GM21367 (cell line): ENCODE measurements at regions not wholly inside any gene's neighbourhood (a gene's known extent, or its start where the extent isn't known, plus 50 kb on each side); places are given as distances from the start of the nearest gene placed in this dataset.
"Not testable (repeated sequence)": the region's sequence is repeated elsewhere in the genome, so short reads cannot be mapped to it uniquely, and the experiment has no call there.

Experiments used
- ATAC-seq: cut with Tn5 transposase; IDR thresholded peaks from one replicate; pipeline ENCODE4 v1.9.1; 2021; ENCODE audit not compliant: unreplicated experiment

DNA sequence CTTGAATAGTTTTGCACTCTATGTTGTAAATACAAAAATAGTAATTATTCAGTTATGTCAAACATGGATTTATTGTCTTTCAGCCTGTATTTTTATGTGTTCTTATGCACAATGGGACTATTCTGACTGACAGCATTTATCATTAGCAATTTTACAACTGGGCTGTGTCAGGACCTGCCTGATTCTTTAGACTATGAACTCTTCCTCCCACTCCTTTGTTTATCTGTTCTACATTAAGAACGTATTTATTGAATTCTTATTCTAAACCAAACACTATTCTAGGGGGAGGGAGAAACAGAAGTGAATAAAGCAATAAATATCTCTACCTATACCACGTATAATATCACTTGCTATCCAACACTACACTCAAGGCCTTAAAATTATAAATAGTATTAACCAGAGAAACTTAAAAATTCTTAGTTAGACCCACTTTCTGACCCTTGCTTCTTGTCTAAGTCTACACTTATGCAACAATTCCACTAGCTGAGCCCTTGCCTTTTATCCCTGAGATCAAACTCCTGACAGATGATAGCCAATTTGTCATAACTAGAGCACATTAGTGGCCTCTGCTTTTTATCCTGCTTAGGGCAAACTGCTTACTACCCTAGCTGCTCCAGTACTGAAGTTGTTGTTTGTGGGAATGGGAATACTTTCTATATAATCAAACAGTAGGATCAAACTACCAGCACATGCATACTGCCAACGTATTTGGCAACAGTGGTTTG, 494.3 kb downstream of the BRINP3 start:
- no peak for ATAC-seq

GRCh38 chr1:189986516-189986915, 491.1 kb downstream of the BRINP3 start:
- no peak for ATAC-seq

GRCh38 chr1:189987509-189987908, 490.2 kb downstream of the BRINP3 start:
- ATAC-seq = no peak

GRCh38 chr1:189992856-189993255, 484.8 kb downstream of the BRINP3 start:
- no peak for ATAC-seq

DNA sequence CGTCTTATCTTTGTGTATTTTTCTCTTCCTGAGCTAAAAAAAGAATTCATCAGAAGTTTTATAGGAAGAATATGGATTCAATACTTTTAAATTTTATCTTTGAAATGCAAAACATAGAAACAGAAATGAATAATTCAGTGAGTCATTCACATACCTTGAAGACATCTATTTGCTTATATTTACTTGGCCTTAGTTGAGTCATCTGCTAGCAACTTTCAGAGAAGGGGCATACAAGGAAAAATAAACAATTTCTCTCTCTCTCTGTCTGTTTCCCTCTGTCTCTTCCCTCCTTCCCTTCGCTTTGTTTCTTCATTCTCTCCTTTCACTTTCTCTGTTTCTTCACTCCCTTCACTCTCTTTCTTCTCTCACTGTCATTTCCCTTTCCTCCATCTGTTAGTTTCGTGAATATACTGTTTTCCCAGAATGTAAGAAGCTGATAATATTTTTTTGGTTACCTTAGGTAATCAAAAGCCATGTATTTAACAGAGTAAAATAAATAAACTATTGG, 477.2 kb downstream of the BRINP3 start:
- no peak for ATAC-seq

DNA sequence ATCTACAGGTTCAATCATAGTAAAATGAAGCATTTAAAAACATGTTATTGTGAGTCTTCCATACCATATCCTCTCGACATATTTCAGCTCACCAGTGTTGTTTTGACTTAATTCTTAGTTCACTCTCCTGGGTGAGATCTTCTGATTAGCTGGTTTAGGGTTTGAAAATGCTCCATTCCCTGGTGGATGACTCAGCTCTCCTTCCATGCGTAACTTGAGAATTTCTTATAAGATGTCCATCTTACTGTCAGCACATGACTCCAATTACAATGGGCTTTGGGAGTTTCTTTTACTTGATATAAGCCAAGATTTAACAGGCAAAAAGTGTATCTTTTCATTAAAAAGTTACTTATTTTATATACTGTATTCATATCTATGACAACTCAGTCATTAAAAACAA, 476.5 kb downstream of the BRINP3 start:
- ATAC-seq = no peak

GRCh38 chr1:190003376-190003775, 474.3 kb downstream of the BRINP3 start:
- ATAC-seq = no peak

DNA sequence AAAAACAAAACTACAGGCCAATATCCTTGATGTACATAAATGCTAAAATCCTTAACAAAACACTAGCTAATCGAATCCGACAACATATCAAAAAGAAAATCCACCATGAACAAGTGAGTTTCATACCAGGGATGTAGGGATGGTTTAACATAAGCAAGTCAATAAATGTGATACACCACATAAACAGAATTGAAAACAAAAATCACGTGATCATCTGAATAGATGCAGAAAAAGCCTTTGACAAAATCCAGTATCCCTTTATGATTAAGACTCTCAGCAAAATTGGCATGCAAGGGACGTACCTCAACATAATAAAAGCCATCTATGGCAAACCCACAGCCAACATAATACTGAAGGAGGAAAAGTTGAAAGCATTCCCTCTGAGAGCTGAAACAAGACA, 466.1 kb downstream of the BRINP3 start:
- no peak for ATAC-seq

DNA sequence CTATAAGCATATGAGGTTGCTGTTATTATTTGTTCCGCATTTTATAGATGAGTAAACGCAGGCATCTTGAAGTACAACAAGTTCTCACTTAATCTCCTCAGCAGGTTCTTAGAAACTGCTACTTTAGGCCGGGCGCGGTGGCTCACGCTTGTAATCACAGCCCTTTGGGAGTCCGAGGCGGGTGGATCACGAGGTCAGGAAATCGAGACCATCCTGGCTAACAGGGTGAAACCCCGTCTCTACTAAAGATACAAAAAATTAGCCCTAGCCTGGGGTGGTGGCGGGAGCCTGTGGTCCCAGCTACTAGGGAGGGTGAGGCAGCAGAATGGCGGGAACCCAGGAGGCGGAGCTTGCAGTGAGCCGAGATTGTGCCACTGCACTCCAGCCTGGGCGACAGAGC, 458.5 kb downstream of the BRINP3 start:
- ATAC-seq = not testable (repeated sequence)

DNA sequence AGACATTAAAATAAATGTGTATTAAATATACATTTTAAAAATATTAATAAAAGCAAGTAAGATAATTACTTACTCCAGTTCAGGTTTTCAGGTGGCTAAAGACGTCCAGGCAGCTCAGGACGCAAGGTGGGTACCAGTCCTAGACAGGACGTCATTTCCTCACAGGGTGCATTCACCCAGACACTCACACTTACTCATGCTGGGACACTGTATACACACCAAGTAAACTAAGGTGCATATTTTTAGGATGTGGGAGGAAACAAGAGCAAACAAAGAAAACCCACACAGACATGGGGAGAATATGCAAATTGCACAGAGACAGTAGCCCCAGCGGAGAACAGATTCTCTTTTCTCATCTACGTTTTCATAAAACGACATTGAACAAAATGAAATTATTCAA, 457.9 kb downstream of the BRINP3 start:
- no peak for ATAC-seq

GRCh38 chr1:190022709-190023108, 455.0 kb downstream of the BRINP3 start:
- ATAC-seq = no peak

DNA sequence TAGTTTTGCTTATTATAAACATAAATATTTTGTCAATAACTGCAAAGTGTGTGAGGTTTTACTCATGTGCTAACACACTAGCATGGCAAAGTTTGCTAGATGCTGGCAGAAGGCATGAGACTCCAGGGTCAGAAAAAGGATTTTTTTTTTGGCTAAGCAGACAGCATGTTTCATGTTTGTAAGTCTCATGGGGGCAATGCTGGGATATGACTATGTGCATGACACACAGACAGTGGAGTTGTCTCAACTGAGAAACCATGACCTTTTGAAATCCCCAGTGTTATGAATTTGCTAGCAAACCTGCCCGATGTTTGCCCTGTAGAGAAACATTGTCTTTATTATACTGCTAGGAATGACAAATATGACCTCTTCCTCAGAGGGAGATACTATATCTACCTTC, 448.2 kb downstream of the BRINP3 start:
- no peak for ATAC-seq

DNA sequence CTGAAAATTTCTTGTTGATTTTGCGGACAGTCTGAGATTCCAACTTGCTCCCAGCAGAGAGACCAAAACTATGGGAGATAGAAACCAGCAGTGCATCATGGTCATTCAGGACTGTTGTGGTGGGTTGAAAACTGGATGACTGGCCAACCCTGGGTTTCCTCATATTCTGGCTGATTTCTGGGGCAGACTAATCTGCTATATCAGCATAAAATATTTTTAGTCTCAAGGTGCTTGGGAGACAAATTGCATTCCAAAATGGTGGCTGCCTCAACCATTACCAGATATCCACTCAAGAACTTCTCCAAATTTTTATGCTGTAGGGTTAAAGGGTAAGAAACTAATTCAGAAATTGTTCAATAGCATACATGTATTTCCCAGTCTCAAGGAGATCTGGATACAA, 434.0 kb downstream of the BRINP3 start:
- ATAC-seq = no peak

GRCh38 chr1:190046231-190046630, 431.4 kb downstream of the BRINP3 start:
- ATAC-seq = no peak
